Head of caudate nucleus (tissue), 42 donors: ENCODE measurements at regions not wholly inside any gene's neighbourhood (a gene's known extent, or its start where the extent isn't known, plus 50 kb on each side); places are given as distances from the start of the nearest gene placed in this dataset.

Source experiments
- DNase-seq, 42 donors: peaks; one replicate each; pipeline versions ENCODE4 v3.0.0 to v3.0.0-alpha.2; 2020 to 2021; ENCODE audit warnings: mixed read lengths in 7 of 42
- intact Hi-C: fragments of 100-400 bp; cut with DNase I; formaldehyde crosslinking; loops from one replicate; pipeline ENCODE4 v1.15.0; 2022

GRCh38 chr6:92376691-92377090 is 1042.7 kb downstream of the EPHA7 start:
- peak in 5 of 42 donors; percentile 2 to 11 (median 8) for DNase-seq
- intact Hi-C loops = no loop called here

GRCh38 chr6:92371211-92372208 is 1047.8 kb downstream of the EPHA7 start:
- intact Hi-C loops = no loop called here
- no peak for DNase-seq

- intact Hi-C loops = no loop called here
Measured at GRCh38 chr6:92369309-92369708, 1050.0 kb downstream of the EPHA7 start.

GRCh38 chr6:92364948-92365541 is 1054.3 kb downstream of the EPHA7 start:
- DNase-seq = no peak
- intact Hi-C loops = no loop called here

More at GRCh38 chr6:92369309-92369708, 1050.0 kb downstream of the EPHA7 start:
- DNase-seq = no peak

GRCh38 chr6:92363111-92363510 is 1056.2 kb downstream of the EPHA7 start:
- no peak for DNase-seq
- intact Hi-C loops = no loop called here

GRCh38 chr6:92362404-92362803 is 1057.0 kb downstream of the EPHA7 start:
- peak in 1 of 42 donors; percentile 1 for DNase-seq
- intact Hi-C loops = no loop called here

GRCh38 chr6:92361990-92362389 is 1057.4 kb downstream of the EPHA7 start:
- intact Hi-C loops = no loop called here
- DNase-seq = peak in 1 of 42 donors; percentile 15

- DNase-seq = no peak
- intact Hi-C loops = no loop called here
Measured at GRCh38 chr6:92354270-92354829, 1065.0 kb downstream of the EPHA7 start.

GRCh38 chr6:92352130-92352529 is 1067.2 kb downstream of the EPHA7 start:
- no peak for DNase-seq
- intact Hi-C loops = no loop called here

- intact Hi-C loops = no loop called here
- no peak for DNase-seq
Measured at GRCh38 chr6:92341201-92341600, 1078.2 kb downstream of the EPHA7 start.

- intact Hi-C loops = no loop called here
Measured at GRCh38 chr6:92339936-92340640, 1079.3 kb downstream of the EPHA7 start.

GRCh38 chr6:92337571-92337970 is 1081.8 kb downstream of the EPHA7 start:
- no peak for DNase-seq
- intact Hi-C loops = no loop called here

More at GRCh38 chr6:92339936-92340640, 1079.3 kb downstream of the EPHA7 start:
- no peak for DNase-seq

- intact Hi-C loops = no loop called here
- no peak for DNase-seq
Measured at GRCh38 chr6:92329208-92329847, 1090.0 kb downstream of the EPHA7 start.

- no peak for DNase-seq
- intact Hi-C loops = no loop called here
Measured at GRCh38 chr6:92315312-92315711, 1104.0 kb downstream of the EPHA7 start.

GRCh38 chr6:92297101-92297500 is 1122.3 kb downstream of the EPHA7 start:
- intact Hi-C loops = no loop called here
- DNase-seq = no peak

GRCh38 chr6:92292067-92292466 is 1127.3 kb downstream of the EPHA7 start:
- DNase-seq = no peak
- intact Hi-C loops = no loop called here

GRCh38 chr6:92289831-92290230 is 1129.5 kb downstream of the EPHA7 start:
- intact Hi-C loops = no loop called here
- no peak for DNase-seq

GRCh38 chr6:92281571-92282076 is 1137.7 kb downstream of the EPHA7 start:
- intact Hi-C loops = no loop called here
- DNase-seq = no peak

- no peak for DNase-seq
- intact Hi-C loops = no loop called here
Measured at GRCh38 chr6:92275150-92275549, 1144.2 kb downstream of the EPHA7 start.
